ENCODE measurements at regions not wholly inside any gene's neighbourhood (a gene's known extent, or its start where the extent isn't known, plus 50 kb on each side); places are given as distances from the start of the nearest gene placed in this dataset.
A peak's percentile ranks its signal among the peaks of the same experiment; 100 is the strongest.

DNA sequence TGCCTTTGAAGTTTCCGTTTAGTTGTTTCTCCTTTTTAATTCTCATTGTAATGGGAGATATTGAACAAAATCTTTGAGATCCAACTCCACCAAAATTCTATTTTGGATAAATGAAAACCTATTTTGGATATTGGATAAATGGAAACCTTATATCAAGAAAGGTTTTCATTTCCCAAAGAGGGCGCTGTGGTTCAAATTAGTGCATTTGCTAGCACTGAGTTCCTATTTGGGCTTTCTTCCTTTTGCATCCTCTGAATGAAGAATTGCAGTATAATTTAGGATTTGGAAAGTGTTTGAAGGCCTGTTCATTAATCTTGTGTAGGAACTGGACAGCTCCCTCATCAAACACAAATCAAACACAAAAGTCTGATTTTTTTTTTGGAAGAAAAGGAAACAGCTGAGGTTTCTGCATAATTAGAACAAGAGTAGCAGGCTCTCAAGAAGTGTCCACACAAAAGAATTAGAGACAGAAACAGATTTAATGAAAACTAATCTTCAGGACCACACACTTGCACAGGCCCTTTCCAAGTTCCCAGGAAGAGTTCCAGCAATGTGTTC lies 80.8 kb upstream of the KLF14 start:
- H3K27ac ChIP-seq, result no peak overlapping the region
- TF ChIP-seq, protein P1, sequence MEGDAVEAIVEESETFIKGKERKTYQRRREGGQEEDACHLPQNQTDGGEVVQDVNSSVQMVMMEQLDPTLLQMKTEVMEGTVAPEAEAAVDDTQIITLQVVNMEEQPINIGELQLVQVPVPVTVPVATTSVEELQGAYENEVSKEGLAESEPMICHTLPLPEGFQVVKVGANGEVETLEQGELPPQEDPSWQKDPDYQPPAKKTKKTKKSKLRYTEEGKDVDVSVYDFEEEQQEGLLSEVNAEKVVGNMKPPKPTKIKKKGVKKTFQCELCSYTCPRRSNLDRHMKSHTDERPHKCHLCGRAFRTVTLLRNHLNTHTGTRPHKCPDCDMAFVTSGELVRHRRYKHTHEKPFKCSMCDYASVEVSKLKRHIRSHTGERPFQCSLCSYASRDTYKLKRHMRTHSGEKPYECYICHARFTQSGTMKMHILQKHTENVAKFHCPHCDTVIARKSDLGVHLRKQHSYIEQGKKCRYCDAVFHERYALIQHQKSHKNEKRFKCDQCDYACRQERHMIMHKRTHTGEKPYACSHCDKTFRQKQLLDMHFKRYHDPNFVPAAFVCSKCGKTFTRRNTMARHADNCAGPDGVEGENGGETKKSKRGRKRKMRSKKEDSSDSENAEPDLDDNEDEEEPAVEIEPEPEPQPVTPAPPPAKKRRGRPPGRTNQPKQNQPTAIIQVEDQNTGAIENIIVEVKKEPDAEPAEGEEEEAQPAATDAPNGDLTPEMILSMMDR (conservative IDR thresholded peaks at IDR 0.05), result peak; percentile 22; the same call in 1 of the 2 replicates

DNA sequence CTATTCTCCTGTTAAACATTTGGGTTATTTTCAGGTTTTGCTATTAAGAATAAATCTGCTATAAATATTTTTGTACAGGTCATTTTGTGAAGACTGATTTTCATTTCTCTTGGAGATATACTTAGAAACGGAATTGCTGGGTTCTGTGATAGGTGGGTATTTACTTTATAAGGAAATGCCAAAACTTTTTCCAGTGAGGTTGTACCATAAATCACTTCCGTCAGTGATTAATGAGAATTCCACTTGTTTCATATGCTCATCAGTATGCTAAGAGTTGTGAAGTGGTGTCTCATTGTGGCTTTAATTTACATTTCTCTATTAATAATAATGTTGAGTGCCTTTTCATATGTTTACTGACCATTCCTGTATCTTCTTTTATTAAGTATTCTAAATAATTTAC lies 84.0 kb upstream of the KLF14 start:
- TF ChIP-seq, protein P1 (conservative IDR thresholded peaks at IDR 0.05), result no peak
- H3K27ac ChIP-seq, result no peak overlapping the region

DNA sequence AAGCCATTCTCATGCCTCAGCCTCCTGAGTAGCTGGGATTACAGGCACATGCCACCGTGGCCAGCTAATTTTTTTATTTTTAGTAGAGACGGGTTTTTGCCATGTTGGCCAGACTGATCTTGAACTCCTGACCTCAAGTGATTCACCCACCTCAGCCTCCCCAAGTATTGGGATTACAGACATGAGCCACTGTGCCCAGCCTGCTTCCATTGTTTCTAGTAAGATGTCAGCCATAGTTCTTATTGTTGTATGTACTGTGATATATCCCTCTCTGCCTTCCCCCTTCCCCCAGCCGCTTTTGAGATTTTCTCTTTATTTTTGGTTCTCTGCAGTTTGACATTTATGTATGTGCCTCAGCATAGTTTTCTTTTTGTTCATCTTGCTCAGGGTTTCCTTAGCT lies 87.9 kb upstream of the KLF14 start:
- TF ChIP-seq, protein P1 (conservative IDR thresholded peaks at IDR 0.05), result no peak

DNA sequence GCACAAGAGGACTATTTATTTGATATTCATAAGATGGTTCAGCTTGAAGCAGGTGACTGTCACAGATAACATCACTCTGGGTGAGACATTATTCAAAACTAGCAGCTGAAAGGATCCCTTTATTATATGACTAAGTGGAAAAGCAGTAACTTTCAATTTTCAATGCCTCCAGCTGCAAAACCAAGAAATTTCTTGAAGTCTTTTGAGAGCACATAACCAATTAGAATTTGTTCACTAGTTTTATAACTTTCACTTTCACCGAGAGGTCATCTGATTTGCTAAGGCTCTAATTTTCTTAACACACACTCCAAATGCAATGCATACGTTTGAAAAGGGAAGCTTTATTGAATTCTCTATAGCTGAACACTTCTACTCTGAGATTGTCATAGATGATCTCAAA lies 88.6 kb upstream of the KLF14 start:
- H3K27ac ChIP-seq, result no peak overlapping the region
- TF ChIP-seq, protein P1 (conservative IDR thresholded peaks at IDR 0.05), result no peak

More for the DNA sequence above, 87.9 kb upstream of the KLF14 start:
- H3K27ac ChIP-seq, result no peak overlapping the region

DNA sequence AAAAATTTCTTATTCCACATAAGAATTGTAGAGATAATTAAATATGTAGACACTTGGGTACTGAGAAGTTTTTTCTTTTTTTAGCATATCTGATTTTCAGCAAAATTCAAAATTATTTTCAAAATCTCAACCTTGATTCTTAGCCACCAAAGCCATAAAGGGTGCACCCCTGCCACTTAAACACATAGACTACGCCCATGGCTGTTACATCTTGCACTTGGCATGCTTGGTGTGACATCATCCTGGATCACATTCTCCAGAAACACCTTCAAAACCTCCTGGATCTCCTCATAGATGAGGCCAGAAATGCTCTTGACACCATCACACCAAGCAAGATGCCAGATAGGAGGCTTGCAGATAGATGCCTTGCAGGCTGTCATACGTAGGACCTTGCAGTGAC lies 89.1 kb upstream of the KLF14 start:
- TF ChIP-seq, protein P1 (conservative IDR thresholded peaks at IDR 0.05), result no peak
- no peak overlapping the region for H3K27ac ChIP-seq

DNA sequence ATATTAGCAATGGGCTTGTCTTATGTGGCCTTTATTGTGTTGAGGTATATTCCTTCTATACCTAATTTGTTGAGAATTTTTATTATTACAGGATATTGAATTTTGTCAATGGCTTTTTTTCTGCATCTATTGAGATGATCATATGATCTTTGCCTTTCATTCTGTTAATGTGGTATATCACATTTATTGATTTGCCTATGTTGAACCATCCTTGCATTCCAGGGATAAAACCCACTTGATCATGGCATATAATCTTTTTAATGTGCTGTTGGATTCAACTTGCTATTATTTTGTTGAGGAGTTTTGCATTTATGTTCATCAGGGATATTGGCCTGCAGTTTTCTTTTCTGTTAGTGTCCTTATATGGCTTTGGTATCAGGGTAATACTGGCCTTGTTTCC lies 91.8 kb upstream of the KLF14 start:
- no peak overlapping the region for H3K27ac ChIP-seq
- TF ChIP-seq, protein P1 (conservative IDR thresholded peaks at IDR 0.05), result no peak

DNA sequence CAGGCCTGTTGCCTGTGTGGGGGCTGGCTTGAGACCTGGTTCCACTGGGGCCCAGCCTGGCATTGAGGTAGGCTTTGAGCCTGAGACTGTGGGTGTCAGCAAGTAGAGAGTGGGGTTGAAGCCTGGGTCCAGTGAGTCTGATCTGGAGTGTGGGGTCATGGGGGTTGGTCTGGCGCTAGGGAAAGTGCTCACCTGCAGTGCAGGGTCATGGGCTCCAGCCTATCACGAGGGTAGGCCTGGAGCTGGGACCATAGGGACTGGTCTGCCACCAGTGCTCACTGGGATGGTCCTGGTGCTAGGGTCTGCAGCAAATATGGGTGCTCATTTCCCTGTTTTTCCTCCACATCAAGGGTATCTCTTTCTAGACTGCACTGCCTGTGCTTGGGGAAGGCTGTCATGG lies 95.4 kb upstream of the KLF14 start:
- TF ChIP-seq, protein P1 (conservative IDR thresholded peaks at IDR 0.05), result no peak
- H3K27ac ChIP-seq, result no peak overlapping the region
